ENCODE measurements at regions not wholly inside any gene's neighbourhood (a gene's known extent, or its start where the extent isn't known, plus 50 kb on each side); places are given as distances from the start of the nearest gene placed in this dataset.

DNA sequence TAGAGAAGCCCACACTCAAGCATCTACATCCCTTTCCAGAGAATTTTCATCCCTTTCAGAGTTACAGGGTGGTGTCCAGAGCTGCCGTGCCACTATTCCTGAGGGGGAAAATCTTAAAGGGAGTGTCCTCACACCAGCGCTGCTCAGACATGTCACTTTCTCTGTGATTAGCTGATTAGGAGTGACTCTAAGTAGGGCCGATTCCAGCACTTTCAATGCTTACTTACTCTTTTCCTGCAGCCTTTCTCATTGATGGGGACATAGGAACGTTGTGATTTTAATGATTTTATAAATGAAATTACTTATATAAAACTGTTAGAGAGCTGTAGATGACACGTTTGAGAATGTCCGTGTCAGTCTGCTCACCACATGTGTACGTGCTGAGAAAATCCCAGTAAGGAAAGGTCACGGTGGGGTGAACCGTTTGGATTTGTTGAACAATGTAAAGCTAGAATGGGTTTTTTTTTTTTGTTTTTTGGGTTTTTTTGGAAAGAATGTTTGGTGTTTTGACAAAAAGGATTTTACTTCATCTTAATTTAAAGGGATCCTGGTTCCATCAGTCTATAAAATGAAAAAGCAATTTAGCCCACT lies 56.6 kb upstream of the SPATA13 start:
- Histone ChIP-seq H3K27ac (ENCODE audit: low read length) (no peak overlapping the region), H3K9ac (ENCODE audit: low read length) (no peak overlapping the region), H3K27me3 (ENCODE audit: low read length) (no peaks in the 10 kb centered on the region), H3K9me3 (ENCODE audit: low read length) (no peaks in the 10 kb centered on the region), H3K4me1 (ENCODE audit: low read length) (peaks cover 6% of the 10 kb centered on the region), H3K4me3 (ENCODE audit: low read length) (no peak overlapping the region), H3K79me2 (ENCODE audit: low read length) (no peaks in the 10 kb centered on the region), H4K20me1 (ENCODE audit: insufficient read depth, low read depth, low read length) (no peaks in the 10 kb centered on the region), H3K9me2 (replicated peaks; ENCODE audit: insufficient read depth, low read length) (no peaks in the 10 kb centered on the region), H3K36me3 (ENCODE audit: insufficient read depth, low read length) (no peaks in the 10 kb centered on the region), H2AFZ (ENCODE audit: low read length) (no peak overlapping the region), H3K4me2 (ENCODE audit: low read depth, low read length, poor library complexity, severe bottlenecking) (no peak overlapping the region)
- no peak for DNase-seq

- H3K27ac ChIP-seq (ENCODE audit: low read length) = no peak overlapping the region
- no peaks in the 10 kb centered on the region for H3K27me3 ChIP-seq (ENCODE audit: low read length)
- no peaks in the 10 kb centered on the region for H3K9me3 ChIP-seq (ENCODE audit: low read length)
- no peaks in the 10 kb centered on the region for H3K79me2 ChIP-seq (ENCODE audit: low read length)
- H4K20me1 ChIP-seq (ENCODE audit: insufficient read depth, low read depth, low read length) = no peaks in the 10 kb centered on the region
- no peaks in the 10 kb centered on the region for H3K9me2 ChIP-seq (replicated peaks; ENCODE audit: insufficient read depth, low read length)
- H3K4me2 ChIP-seq (ENCODE audit: low read depth, low read length, poor library complexity, severe bottlenecking) = no peak overlapping the region
- H3K9ac ChIP-seq (ENCODE audit: low read length) = no peak overlapping the region
- H2AFZ ChIP-seq (ENCODE audit: low read length) = no peak overlapping the region
- no peak overlapping the region for H3K4me3 ChIP-seq (ENCODE audit: low read length)
- peaks cover 6% of the 10 kb centered on the region for H3K4me1 ChIP-seq (ENCODE audit: low read length)
- H3K36me3 ChIP-seq (ENCODE audit: insufficient read depth, low read length) = no peaks in the 10 kb centered on the region
- peak; percentile 48 for DNase-seq
These were observed 55.8 kb upstream of the SPATA13 start for GRCh38 chr13:24104723-24105122.

- H3K79me2 ChIP-seq (ENCODE audit: low read length) = no peaks in the 10 kb centered on the region
- H3K36me3 ChIP-seq (ENCODE audit: insufficient read depth, low read length) = no peaks in the 10 kb centered on the region
- H3K9me2 ChIP-seq (replicated peaks; ENCODE audit: insufficient read depth, low read length) = no peaks in the 10 kb centered on the region
- H3K27me3 ChIP-seq (ENCODE audit: low read length) = no peaks in the 10 kb centered on the region
- H3K4me3 ChIP-seq (ENCODE audit: low read length) = no peak overlapping the region
- no peak for DNase-seq
- H3K9ac ChIP-seq (ENCODE audit: low read length) = no peak overlapping the region
- H3K9me3 ChIP-seq (ENCODE audit: low read length) = no peaks in the 10 kb centered on the region
- no peak overlapping the region for H2AFZ ChIP-seq (ENCODE audit: low read length)
- H4K20me1 ChIP-seq (ENCODE audit: insufficient read depth, low read depth, low read length) = no peaks in the 10 kb centered on the region
- no peak overlapping the region for H3K27ac ChIP-seq (ENCODE audit: low read length)
- H3K4me1 ChIP-seq (ENCODE audit: low read length) = peaks cover 6% of the 10 kb centered on the region
- no peak overlapping the region for H3K4me2 ChIP-seq (ENCODE audit: low read depth, low read length, poor library complexity, severe bottlenecking)
These were observed 54.1 kb upstream of the SPATA13 start for GRCh38 chr13:24106429-24106828.

- H3K27me3 ChIP-seq (ENCODE audit: low read length) = no peaks in the 10 kb centered on the region
- H3K79me2 ChIP-seq (ENCODE audit: low read length) = no peaks in the 10 kb centered on the region
- no peak for DNase-seq
- H3K9me3 ChIP-seq (ENCODE audit: low read length) = no peaks in the 10 kb centered on the region
- H3K4me1 ChIP-seq (ENCODE audit: low read length) = peaks cover 6% of the 10 kb centered on the region
- H3K9ac ChIP-seq (ENCODE audit: low read length) = no peak overlapping the region
- H4K20me1 ChIP-seq (ENCODE audit: insufficient read depth, low read depth, low read length) = no peaks in the 10 kb centered on the region
- H3K36me3 ChIP-seq (ENCODE audit: insufficient read depth, low read length) = no peaks in the 10 kb centered on the region
- no peak overlapping the region for H3K4me3 ChIP-seq (ENCODE audit: low read length)
- no peak overlapping the region for H2AFZ ChIP-seq (ENCODE audit: low read length)
- no peak overlapping the region for H3K27ac ChIP-seq (ENCODE audit: low read length)
- no peaks in the 10 kb centered on the region for H3K9me2 ChIP-seq (replicated peaks; ENCODE audit: insufficient read depth, low read length)
- no peak overlapping the region for H3K4me2 ChIP-seq (ENCODE audit: low read depth, low read length, poor library complexity, severe bottlenecking)
These were observed 52.4 kb upstream of the SPATA13 start for GRCh38 chr13:24107955-24108614.

DNA sequence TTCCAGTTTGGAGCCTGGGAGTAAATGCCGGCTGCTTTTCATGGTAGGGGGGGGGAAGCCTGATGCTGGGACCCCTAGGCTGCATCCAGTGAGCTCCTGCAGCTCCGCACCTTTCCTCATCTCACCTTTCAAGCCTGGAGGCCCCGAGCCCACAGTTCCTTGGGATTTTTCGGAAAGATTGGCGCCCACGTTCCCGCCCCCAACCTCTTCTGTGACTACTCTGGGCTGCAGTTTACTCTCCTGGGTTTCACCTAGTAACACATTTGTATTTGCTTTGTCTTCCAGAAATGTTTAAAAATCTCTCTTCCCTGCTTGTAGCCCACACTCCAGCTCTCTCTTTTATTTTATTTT lies 51.9 kb upstream of the SPATA13 start:
- H3K9me3 ChIP-seq (ENCODE audit: low read length) = no peaks in the 10 kb centered on the region
- no peaks in the 10 kb centered on the region for H3K27me3 ChIP-seq (ENCODE audit: low read length)
- H3K79me2 ChIP-seq (ENCODE audit: low read length) = no peaks in the 10 kb centered on the region
- no peak overlapping the region for H3K4me2 ChIP-seq (ENCODE audit: low read depth, low read length, poor library complexity, severe bottlenecking)
- H2AFZ ChIP-seq (ENCODE audit: low read length) = no peak overlapping the region
- H3K9me2 ChIP-seq (replicated peaks; ENCODE audit: insufficient read depth, low read length) = no peaks in the 10 kb centered on the region
- no peaks in the 10 kb centered on the region for H4K20me1 ChIP-seq (ENCODE audit: insufficient read depth, low read depth, low read length)
- no peaks in the 10 kb centered on the region for H3K36me3 ChIP-seq (ENCODE audit: insufficient read depth, low read length)
- DNase-seq = no peak
- H3K4me3 ChIP-seq (ENCODE audit: low read length) = no peak overlapping the region
- H3K9ac ChIP-seq (ENCODE audit: low read length) = no peak overlapping the region
- peaks cover 6% of the 10 kb centered on the region for H3K4me1 ChIP-seq (ENCODE audit: low read length)
- H3K27ac ChIP-seq (ENCODE audit: low read length) = no peak overlapping the region

DNA sequence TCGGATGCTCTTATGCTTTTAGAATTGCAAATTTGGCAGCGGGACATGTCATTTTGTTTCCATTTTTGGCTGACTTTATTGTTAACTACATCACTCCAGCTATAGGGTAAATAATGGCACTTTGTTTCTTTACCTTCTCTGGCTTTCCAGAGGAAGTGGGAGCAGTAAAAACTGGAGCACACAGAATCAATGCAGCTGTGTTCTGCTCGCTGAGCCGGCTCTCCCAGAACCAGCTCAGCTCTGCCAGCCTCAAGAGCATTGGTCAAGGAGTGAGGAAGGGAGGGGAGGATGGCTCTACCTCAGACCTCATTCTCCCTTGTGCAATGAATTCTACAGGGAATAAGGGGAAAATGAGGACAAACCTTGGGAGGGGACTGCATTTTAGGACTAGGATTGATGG lies 50.5 kb upstream of the SPATA13 start:
- Histone ChIP-seq H3K36me3 (ENCODE audit: insufficient read depth, low read length) (no peaks in the 10 kb centered on the region), H3K27ac (ENCODE audit: low read length) (no peak overlapping the region)
- DNase-seq = no peak

More for the DNA sequence above, 50.5 kb upstream of the SPATA13 start:
- no peaks in the 10 kb centered on the region for H3K9me3 ChIP-seq (ENCODE audit: low read length)
- H4K20me1 ChIP-seq (ENCODE audit: insufficient read depth, low read depth, low read length) = no peaks in the 10 kb centered on the region
- H3K4me3 ChIP-seq (ENCODE audit: low read length) = no peak overlapping the region
- no peak overlapping the region for H3K4me2 ChIP-seq (ENCODE audit: low read depth, low read length, poor library complexity, severe bottlenecking)
- no peaks in the 10 kb centered on the region for H3K9me2 ChIP-seq (replicated peaks; ENCODE audit: insufficient read depth, low read length)
- H3K79me2 ChIP-seq (ENCODE audit: low read length) = no peaks in the 10 kb centered on the region
- H3K9ac ChIP-seq (ENCODE audit: low read length) = no peak overlapping the region
- no peak overlapping the region for H2AFZ ChIP-seq (ENCODE audit: low read length)
- H3K27me3 ChIP-seq (ENCODE audit: low read length) = no peaks in the 10 kb centered on the region
- no peaks in the 10 kb centered on the region for H3K4me1 ChIP-seq (ENCODE audit: low read length)
